ENCODE measurements at regions not wholly inside any gene's neighbourhood (a gene's known extent, or its start where the extent isn't known, plus 50 kb on each side); places are given as distances from the start of the nearest gene placed in this dataset.
"Not testable (repeated sequence)": the region's sequence is repeated elsewhere in the genome, so short reads cannot be mapped to it uniquely, and the experiment has no call there.

DNA sequence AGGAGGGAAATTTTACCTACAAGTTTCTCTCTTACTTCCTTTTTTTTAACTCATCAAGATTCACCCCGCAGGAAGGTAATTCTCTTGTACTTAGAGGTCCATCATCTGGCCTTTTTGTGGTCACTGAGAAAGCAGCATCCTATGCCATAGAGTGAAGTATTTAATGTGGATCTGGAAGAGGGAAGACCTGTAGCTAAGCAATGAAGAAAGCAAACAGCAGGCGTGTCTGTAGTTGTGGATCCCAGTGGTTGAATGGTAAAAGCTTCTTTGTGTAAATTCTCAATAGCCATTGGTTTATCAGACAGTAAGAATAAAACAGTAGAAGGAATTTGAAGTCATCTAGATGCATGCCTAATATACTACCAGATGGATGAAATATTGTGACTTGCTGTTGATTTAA, 196.4 kb downstream of the ANKRD7 start:
- no peak for DNase-seq

DNA sequence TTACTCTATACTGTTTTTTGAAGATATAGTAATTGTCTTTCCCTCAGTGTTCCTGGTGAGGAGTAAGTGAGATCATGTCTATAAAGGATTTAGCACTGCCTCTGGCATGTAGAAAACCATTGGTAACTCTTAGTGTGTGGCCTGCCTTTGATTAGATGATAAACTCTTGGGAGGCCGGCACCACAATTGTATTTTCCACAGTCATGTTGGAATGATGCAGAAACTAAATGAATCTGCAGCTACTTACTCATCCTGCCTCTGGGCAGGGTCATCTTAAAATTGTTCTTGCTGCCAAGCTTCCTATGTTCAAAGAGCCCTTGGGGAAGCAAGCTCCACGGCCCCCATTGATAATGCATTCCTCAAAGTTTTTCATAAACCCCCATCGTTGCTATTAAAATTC, 204.6 kb downstream of the ANKRD7 start:
- no peak for DNase-seq

DNA sequence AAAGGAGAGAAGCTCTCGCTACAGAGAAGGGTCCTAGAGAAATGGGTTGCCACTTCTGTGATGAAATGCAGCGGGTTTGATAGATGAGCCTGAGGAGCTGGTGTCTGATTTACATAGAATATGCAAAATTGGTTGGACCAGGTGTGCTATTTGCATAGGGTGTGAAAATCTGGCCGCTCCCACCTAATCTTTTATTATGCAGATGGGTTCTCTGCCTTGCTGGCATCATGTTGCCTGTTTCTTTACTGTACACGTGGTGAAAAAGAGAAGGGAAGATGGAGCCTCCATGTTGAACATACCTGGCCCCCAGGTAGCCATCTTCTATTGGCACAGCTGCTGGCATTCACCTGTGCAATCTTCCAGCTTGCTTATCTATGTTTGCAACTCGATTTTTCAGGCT, 212.2 kb downstream of the ANKRD7 start:
- DNase-seq = no peak

DNA sequence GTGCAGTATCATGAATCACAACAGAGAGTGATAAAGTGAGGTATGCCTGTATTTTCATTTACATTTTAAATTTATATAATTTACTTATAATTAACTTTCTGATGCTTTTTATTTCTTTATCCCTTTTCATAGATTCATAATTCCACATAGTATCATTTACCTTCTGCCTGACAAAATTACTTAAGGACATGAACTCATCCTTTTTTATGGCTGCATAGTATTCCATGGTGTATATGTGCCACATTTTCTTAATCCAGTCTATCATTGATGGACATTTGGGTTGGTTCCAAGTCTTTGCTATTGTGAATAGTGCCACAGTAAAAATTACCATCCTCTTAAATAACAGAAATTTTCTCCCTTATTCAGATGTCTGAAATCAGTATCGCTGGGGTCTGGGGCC, 224.5 kb downstream of the ANKRD7 start:
- DNase-seq = not testable (repeated sequence)

DNA sequence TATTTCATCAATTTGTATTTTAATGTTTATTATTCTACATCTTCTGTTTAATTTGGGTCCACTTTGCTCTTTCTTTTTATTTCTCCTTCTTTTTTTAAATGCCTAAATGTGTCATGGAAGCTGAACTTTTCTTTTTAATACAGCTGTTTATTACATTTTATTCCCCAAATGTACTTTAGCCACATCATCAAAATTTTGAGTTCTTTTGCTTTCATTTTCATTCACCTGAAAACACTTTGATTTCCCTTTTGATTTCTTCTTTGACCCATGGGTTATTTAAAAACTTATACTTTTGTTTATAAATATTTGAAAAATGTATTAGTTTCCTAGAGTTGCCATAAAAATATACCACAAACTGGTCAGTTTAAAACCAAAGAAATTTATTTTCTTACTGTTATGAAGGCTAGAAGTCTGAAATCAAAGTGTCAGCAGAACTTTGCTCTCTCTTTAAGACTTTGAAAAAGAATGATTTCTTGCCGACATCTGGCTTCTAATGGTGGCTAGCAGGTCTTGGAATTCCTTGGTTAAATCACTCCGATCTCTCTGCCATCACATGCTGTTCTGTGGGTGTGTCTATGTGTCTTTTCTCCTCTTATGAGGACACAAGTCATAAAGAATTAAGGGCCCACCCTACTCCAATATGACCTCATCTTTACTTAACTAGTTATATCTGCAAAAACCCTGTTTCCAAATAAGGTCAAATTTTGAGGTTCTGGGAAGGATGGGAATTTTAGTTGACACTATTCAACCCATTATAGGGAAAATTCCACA, 225.5 kb downstream of the ANKRD7 start:
- DNase-seq = no peak

DNA sequence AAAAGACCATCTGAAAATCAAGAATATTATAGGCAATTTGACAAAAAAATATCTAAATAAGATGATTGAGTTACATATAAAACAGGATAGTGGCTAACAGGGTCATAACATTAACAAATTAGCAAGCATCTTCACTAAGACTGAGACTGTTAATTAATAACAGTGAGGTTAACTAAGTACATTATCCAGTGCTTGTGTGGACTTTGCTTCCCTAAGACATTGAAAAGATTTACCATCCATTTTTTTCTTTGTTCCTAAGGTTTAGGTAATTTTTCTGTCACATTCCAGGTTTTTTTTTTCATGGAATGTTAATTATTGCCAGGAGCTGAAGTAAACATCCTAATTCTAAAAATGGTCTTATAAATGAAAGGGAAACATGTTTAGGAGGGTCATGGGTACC, 227.6 kb downstream of the ANKRD7 start:
- no peak for DNase-seq

DNA sequence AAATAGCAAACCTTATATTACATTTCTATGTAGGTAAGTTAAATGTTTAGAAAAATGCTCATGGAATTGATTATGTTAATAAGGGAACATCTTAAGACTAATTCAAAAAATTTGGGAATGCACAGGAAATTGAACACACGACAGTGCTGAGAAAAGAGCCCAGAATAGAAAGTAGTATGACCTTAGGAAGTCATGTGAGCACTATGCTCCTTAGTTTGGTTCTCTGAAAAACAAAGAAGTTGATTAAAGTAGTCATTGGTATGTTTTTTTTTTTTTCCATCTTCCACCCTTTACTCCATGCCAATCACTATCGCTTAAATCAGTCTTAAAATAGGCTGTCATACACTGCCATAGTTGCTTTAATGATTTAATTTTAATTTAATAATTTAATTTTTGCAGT, 242.9 kb downstream of the ANKRD7 start:
- DNase-seq = no peak

DNA sequence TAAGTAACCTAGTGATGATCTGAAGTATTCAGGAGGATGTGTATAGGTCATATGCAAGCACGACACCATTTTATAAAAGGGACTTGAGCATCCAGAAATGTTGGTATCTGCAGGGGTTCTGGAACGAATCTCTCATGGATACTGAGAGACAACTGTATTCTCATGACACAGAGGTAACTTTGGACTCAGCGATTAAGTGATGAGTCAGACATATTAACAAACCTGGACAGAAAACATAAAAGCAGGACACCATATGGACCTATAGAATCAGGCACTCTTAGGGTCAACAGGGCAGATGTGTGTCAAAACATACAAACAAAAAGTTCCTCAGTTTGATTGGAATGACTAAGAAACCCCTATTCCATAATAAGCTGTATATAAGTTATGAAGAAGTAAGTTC, 248.1 kb downstream of the ANKRD7 start:
- DNase-seq = no peak

DNA sequence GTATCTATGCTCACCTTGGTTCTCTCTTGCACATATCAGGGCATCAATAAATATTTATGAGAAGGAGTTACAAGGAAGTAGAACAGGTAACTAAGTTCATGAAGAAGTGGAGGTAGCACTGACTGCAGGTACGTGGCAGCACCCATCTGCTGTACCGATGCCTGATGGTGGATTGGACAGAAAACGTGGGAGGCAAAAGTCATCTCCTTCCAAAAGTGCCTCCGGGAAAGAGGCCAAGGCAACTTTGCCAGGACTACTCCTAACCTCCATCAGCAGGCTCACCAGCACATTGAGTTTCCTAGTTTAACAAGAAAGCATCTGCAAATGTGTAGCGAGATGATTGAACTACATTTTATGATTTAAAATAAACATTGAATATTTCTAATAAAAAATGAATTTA, 248.8 kb downstream of the ANKRD7 start:
- DNase-seq = no peak

DNA sequence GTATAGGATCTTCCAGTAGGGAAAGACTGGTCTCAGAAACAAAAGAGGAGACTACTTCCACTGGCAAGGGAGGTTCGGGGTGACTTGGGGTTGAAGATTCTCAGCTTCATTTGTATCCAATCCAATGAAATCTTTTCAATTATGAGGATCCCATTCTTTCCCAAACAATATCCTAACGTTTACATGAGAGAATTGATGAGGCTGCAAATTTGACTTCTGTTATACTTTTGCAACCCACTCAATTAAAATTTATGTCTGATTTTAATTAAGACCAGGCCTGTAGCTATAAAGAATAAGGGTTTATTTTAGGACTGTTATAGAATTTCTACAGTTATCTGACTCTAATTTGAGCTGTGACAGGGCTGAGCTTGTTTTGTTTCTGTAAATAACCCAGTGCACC, 251.5 kb downstream of the ANKRD7 start:
- no peak for DNase-seq

DNA sequence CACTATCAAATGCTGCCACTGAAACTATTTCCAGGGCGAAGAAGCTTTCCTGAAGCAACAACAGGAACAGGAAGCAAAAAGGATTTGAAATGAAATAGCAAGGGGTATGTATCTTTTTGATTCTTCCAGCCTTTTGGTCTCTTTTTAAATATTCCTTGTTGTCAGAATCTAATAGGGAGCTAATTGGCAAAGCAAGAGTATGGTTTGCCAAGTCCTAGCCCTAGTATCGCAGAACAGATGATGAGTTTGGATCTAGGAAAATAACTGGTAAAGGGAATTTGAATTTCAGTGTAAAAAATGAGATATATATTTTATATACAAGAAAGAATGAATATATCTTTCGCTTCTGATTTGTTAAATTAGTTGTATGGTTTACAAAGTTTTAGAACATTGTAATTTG, 252.5 kb downstream of the ANKRD7 start:
- no peak for DNase-seq

DNA sequence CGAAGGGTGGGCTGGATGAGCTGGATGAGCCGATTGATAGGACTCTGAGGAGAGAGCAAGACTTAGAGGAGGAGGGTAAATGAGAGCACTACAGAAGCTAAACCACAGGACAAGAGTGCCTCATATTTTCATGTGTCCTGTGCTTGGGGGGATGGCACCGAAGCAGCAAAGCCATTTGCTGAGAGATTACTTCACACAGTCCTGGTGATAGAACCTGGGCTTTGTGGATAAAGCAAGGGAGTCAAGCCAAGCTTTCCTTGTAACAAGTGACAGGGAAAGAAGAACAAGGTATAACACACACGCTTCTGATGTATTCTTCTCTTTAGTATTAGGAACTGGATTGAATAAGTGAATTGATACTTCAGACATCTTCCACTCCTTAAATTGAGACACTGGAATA, 253.7 kb downstream of the ANKRD7 start:
- no peak for DNase-seq

DNA sequence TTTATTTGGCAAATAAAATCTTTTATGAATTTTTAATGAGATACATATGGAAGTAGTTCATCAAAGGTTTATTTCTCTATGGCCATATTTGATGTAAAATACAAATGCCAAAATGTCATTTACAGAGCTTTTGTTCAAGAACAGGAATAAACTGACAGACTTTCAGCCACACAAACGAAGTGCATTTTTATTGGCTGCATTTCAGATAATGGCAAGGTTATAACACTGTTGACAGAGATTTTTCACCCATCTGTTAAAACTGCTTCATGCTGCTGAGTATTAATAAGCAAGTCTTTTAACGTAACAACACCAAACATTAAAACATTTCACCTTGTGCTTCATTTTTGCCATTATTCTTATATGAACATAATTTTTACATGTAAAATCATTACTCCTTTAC, 254.4 kb downstream of the ANKRD7 start:
- DNase-seq = no peak

DNA sequence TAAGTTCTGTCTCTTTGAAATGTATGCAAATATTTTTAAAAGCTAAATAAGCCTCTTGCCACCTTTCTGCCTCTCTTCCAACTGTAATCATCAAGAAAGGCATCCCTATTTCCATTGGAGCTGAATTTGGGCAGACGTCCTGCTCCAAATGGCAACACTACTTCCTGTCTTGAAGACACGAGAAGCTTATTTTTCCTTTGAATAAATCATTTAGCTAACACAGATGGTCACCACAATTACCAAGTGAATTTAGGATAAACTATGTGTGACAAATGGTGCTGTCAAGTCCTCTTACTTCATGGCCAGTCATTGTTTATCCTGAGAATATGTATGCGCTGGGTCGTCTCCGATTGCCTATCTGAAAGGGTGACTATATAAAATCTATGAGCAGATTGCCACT, 268.0 kb downstream of the ANKRD7 start:
- no peak for DNase-seq

DNA sequence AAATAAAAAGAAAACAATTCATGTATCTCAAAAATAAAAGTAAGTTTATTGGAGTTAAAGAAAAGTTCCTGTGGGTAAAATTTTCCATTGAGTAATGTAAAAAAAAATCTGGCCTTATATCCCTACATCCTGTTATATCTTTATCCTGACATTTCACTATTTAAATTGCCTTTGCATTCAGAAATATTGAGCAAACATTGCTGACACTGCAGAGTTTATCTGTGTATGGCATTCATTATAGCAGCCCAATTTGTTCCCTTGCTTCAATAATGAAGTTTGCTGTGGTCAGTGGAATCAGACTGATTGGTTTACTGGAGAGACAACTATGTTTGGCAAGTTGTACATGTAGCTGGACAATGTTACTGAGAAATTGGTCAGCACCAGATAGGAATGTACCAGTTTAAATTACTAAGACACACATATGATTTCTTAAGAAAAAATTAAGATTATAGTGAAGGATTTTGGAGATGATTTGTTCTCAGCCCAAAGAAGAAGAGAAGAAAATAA, 271.7 kb downstream of the ANKRD7 start:
- no peak for DNase-seq

DNA sequence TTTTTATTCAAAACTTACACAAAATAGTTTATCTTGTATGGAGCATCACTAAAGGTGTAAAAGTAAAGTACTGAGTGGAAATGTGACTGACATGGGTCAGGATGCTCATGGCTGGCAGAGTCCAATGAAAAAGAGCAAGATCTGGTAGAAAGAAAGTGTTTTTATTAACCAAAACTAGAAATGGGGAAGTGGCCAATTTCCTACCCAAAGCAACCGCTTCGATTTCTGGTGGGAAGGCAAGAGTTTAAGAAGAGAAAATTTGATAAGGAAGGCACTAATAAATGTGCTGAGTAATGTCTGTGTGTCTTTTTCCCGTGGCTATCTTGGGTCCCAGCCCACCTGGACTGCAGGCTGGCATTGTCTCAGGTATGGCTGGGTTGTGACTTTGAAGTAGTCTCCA, 277.7 kb downstream of the ANKRD7 start:
- DNase-seq = no peak

DNA sequence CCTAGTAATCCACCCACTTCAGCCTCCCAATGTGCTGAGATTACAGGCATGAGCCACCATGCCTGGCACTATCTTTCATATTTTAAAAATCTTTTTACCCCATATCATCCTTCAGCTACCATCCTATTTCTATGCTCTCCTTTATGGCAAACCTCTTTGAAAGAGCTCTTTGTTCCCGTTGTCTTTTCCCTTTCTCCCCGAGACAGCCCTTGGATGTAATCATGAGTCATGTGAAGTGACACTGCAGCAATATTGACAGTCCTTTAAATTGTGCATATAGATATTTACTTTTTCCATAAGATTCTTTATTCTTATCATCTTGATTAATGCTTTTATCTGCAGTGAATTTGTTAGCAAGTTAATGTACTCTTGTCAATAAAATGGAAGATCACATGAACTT, 286.6 kb downstream of the ANKRD7 start:
- no peak for DNase-seq

DNA sequence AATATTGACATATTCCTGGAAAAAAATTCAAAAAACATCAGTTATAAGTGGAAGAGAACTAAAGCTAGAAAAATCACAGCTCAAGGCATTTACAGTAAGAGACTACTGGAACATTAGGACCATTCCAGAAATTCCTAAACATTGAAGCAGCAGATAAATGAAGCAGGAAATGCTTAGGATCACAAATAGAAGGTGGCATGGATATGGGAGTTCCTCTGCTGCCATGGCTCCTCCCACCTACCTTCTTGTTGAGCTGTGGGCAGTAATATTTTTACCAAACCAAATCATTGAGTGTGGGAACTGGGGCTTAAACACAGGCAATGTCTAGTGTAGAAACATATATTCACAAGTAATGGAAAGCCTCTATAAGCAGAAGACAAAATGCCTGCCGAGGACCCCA, 292.8 kb downstream of the ANKRD7 start:
- DNase-seq = no peak

DNA sequence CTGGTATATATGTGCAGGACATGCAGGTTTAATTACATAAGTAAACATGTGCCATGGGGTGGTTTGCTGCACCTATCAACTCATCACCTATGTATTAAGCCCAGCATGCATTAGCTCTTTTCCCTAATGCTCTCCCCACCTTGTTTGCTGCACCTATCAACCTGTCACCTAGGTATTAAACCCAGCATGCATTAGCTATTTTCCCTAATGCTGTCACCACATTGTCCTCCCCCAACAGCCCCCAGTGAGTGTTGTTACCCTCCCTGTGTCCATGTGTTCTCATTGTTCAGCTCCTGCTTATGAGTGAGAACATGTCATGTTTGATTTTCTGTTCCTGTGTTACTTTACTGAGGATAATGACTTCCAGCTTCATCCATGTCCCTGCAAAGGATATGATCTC, 300.5 kb downstream of the ANKRD7 start:
- no peak for DNase-seq

DNA sequence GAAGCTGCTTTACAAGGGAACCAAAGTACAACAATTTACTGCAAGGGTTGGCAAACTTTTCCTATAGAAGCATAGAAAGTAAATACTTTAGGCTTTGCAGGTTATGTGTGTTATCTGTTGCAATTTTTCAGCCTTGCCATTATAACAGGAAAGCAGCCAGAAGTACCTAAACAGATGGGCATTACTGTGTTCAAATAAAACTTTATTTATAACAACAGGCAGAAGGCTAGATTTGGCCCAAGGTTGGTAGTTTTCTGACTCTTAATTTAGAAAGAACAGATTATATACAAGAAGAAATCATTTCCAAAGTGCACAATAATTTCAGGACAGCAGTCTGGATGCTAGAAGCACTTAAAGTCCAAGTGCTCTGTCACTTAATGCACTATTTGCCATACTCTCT, 307.1 kb downstream of the ANKRD7 start:
- DNase-seq = no peak

DNA sequence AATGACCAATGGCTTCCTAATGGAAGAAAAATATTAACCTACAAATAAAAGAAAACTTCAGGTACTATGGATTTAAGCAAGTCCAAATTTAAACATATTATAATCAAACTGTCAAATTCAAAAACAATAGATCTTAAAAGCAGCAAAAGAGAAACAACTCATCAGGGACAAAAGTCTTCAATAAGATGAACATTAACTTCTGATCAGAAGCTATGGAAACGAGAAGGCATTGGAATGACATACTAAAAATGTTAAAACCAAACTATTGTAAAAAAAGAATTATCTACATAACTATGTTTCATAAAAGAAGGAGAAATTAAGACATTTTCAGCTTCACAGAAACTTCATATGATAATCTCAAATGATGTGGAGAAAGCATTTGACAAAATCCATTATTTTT, 334.7 kb downstream of the ANKRD7 start:
- no peak for DNase-seq

DNA sequence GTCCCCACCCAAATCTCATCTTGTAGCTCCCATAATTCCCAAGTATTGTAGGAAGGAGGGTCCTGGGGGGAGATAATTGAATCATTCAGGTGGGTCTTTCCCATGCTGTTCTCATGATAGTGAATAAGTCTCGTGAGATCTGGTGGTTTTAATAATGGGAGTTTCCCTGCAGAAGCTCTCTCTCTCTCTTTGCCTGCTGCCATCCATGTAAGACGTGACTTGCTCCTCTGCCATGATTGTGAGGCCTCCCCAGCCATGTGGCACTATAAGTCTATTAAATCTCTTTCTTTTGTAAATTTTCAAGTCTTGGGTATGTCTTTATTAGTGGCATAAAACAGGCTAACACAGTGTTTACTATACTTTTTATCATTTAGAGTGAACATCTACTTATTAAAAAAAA, 338.8 kb downstream of the ANKRD7 start:
- DNase-seq = no peak

DNA sequence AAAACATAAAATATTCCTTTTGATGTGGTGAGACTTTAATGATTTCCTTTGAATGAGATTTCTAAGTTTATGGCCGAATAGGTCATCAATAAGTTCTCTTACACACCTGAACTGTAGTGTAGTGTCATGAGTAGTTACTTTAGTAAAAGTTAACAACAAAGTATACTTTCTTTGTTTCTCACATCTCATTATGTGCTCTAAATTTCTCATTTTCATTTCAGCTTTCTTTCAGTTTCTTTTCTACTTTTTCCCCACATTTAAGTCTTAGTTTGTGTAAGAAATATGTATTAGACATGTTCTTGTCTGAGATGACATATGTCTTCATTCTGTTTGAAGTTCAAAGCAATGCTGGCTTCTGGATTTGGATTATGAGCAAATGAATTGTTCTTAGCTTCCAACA, 348.1 kb downstream of the ANKRD7 start:
- no peak for DNase-seq

DNA sequence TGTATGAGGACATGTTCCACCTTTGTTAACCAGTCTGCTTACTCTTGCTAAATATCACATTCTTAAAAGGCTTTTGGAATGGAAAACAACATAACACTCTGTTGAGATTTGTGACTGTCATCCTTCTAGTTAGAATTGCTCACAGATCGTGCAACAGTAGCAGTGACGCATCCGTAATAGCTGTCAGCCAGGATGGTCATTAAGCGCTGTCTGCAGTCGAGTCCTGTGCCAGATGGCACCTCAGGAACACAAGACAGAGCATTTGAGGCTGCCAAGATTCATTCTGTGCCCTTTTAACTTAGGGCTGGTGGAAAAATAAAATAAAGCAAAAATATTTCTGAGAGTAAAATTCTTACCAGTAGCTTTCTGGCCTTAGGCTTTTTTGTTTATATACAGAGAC, 348.6 kb downstream of the ANKRD7 start:
- no peak for DNase-seq

DNA sequence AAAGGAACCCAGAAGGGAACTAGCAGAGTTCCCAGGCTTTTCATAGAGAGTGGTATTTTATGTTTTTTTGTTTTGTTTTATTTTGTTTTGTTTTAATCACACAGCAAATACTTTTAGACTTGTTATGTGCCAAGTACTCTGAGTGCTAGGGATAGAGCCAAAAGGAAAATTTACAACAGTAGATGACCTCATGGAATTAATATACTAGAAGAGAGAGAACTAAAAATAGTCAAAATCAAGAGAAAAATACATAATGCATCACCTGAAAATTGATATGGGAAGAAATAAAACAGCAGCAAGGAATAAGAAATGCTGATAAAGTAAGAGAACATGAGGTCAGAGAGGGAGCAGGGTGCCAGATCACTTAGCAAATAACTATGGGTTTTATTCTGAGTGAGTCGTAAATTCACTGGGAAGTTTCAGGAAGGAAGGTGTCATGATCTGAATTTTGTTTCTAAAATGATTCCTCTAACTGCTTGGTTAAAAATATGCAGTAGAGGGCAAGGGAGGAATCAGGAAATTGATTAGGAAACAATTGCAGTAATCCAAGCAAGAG, 351.0 kb downstream of the ANKRD7 start:
- DNase-seq = no peak
